HL-60/S4 (cell line): ENCODE measurements at regions not wholly inside any gene's neighbourhood (a gene's known extent, or its start where the extent isn't known, plus 50 kb on each side); places are given as distances from the start of the nearest gene placed in this dataset.

Experiments
- in situ Hi-C: fragments of 300-500 bp; cut with MboI; formaldehyde crosslinking; loops from 2 replicates; pipeline ENCODE4 v1.14.3; 2022; ENCODE audit warnings: low sequenced_read_pairs

DNA sequence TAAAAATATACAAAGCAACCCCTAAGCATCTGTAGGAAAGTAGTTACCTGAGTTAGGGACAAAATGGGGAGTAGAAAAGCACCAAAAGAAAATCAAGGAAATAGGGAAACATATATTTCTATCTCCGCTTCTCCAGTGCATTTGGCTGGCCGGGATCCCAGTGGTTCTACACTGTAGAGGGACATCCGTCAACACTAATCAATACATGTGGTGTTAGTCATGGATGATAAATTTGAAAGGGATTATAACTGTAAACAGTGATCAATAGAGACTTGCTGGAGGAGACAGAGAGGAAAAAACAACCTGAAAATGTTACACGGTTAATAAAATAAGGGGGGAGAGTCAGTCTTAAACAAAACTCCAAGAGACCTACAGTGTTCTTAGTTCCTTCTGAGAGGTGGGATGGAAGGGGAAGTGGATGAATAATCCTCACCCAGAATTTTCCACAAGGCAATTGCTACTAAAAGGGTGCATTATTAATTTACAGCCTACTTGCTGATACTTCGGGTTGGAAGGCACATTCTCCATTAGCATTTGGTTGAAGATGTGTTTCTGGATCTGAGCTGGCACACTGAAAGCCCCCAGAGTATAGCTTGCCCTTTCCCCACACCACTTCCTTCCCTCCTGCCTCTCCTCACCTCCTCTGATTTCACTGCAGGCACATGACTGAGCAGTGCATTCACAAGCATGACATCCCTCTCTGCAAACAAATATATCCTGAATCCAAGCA lies 530.0 kb downstream of the BCL11A start:
- in situ Hi-C loops: no loop called here

DNA sequence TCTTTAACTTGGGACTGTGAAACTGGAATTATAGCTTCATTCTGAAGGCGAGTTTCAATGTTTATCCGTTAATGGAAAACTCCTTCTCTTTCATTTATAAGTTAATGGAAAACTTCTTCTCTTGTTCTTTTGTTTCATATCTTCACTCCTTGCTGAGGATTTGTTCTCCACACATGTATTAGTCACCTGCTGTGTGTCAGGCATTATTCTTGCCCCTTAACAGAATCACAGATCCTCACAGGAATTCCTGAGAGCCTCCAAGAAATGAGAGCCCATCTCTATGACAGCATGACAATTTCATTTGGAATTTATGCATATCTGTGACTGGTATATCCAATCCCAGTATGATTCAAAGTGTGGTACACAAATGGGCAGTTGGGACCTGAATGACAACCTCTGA lies 545.8 kb downstream of the BCL11A start:
- in situ Hi-C loops: no loop called here

DNA sequence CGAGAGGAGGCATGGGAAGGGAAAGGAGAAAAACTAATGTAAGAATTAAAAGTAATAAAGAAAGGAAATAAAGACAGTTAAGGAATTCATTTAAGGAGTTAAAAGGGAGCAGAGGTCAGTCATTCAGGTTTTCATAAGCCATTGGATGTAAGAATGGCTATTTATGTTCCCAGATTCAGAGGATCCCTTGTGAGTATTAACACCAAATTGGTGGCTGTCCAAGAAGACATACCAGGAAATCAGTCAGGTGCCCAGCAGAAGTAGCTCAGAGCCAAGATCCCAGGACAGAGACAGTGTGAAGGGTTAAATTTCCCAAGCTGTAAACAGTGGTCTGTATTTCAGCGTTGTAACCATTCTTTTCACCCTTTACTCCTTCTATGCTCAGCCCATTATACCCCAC lies 550.4 kb downstream of the BCL11A start:
- in situ Hi-C loops: no loop called here

DNA sequence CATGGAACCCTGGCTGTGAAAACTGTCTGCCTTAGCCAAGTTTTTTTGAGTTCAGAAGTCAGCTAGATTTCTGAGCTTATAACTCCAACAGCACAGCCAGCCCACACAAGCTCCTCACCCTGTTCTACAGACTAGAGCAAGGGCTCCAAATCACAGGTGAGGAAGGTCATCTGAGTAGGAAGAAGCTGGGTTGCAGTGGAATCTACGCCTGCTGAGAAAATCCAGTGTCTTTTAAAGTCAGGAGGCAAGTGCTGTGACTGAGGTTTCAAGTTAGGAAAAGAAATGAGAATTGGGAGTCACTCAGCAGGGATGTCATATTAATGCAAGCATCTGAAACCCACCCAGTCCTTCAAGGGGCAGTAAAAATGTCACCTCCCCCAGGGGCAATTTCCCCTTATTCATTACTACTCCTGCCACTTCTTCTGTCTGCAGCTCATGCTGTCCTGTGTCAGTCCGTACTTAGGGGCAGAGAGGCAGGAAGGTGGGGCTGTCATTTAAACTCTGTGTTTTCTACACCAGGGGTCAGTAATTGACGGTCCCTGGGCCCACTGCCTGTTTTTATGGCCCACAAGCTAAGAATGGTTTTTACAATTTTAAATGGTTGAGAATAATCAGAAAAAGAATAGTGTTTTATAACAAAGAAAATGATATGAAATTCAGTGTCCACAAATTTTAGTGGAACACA lies 551.1 kb downstream of the BCL11A start:
- in situ Hi-C loops: no loop called here

DNA sequence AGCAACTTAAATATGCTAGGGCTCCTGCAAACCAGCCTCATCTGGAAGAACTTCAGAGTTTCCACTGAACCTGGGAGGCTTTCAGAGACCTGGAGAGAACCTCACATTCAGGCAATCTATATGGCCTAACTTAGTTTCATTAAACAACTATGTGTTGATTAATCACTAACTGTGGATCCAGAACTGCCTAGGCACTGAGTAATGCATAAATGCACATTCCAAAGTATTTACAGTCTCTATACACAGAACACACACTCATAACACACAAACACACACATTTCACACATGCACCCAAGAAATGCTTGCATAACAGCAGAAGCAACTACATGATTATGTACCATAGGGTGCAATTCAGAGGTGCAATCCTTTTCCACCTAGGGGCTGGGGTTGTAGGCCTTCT lies 552.8 kb downstream of the BCL11A start:
- in situ Hi-C loops: no loop called here

DNA sequence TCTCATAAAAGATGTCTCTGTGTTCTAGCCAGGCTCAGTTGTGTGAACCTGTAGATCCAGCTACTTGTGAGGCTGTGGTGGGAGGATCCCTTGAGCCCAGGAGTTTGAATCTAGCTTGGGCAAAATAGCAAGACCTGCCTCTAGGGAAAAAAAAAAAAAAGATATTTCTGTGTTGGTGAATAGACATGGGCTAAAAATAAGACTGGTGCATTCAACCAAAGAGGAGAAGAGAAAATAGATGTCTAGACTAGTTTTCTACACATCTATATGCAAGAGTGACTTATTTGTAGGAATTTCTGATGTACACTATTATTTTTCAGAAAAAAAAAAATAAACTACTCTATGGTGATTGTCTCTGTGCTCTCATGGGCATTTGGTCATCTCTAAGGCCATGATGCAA lies 555.1 kb downstream of the BCL11A start:
- in situ Hi-C loops: no loop called here

DNA sequence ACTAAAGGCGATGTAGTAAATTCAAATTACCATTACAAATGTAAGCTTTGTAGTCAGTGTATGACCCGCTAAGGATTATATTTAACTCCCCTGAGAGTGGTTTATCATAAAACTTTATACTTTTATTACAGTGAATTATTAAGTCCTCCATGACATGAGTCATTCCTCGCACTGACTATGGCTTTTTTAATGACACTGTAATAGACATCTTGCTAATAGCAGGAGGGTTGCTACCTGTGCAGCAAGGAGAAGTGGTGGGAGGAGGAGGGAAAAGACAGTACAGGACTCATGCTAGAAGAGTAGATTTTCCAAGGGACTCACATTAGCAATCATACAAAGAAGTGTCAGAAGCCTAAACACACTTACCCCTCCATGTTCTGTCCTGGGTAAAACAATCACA lies 556.1 kb downstream of the BCL11A start:
- in situ Hi-C loops: no loop called here

DNA sequence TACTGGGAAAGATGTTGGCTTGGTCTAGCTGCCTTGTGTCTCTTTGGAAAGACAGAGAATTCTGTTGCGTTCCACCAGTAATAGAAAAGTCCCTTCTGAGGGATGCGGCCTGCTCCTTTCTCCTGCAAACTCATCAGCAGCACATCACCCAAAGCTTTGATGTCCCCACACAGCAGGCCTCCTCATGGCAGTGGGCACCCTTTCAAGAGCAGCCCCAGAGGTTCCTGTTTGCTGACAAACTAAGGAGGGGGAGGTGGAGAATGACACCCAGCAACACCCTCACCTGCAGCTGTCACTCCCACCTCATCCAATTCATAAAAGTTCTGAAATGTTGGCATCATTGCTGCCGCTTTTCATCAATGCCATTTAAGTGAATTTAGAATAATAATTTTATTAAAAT lies 556.6 kb downstream of the BCL11A start:
- in situ Hi-C loops: no loop called here

DNA sequence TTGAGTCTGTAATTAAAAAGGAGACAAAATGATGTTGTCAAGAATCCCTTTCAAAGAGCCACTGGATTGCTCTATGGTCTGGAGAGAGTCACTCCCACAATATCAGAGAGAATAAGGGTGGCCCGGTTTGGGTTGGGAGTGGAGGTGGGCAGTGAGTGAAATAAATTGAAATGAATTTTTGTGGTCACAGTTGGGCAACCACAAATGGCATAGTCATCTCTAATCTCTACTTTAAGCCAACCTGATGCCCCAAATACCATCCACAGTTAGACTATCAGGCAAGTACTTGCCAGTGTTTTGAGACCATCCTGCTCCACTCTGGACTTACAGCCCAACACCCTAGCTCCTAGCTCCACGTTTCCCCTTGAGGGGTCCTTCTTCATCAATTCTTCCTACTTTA lies 559.7 kb downstream of the BCL11A start:
- in situ Hi-C loops: no loop called here

DNA sequence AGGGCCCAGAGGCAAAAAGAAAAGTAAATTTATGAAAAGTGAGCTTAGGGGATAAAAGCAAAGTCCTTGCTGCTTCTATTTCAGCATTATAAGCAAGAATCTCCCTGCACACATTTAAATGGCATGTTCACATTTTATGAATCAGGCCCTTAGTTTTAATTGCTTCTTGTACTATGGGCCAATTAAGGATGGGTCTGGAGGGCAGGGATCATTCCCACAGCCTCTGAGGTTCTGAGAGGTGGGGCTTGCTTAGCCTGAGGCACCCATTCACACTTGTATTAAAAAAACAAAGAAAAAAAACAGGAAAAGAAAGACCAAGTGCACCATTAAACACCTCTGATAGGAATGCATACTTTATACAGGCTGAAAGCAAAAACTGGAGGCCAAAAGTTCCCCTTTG lies 565.1 kb downstream of the BCL11A start:
- in situ Hi-C loops: no loop called here

DNA sequence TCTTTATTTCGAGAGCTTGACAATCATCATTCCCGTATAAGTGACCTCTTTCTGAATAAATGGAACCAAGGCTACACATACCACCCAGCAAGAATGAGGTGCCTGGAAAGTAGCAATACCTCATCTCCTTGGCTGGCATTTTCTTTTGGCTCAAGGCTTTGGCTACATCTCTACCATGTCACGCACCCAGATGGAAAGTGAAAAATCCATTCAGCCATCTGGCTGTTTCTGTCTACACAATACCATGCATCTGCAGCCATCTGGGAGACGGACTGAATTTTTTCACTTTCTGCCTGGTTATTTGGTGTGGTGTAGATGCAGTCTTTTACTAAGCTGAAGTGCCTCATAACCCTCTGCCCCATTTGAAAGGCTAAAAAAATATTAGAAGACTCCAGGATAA lies 566.9 kb downstream of the BCL11A start:
- in situ Hi-C loops: no loop called here

DNA sequence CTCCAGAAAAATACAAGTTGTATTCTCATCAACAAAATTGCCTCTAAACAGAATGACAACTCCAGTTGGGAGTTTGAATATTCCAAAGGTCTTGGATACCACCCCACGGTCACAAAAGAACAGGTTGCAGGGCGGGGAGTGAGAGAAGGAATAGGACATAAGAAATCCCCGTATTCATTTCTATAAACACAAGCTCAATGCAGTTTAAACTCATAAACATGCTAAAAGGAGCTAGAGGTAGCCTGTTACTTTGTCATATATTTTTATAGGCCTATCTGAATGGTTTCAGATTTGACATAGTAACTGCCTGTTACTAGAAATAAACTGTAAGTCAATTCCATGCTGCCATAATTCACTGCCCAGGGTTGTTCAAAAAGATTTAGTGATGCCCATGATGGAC lies 567.5 kb downstream of the BCL11A start:
- in situ Hi-C loops: no loop called here

DNA sequence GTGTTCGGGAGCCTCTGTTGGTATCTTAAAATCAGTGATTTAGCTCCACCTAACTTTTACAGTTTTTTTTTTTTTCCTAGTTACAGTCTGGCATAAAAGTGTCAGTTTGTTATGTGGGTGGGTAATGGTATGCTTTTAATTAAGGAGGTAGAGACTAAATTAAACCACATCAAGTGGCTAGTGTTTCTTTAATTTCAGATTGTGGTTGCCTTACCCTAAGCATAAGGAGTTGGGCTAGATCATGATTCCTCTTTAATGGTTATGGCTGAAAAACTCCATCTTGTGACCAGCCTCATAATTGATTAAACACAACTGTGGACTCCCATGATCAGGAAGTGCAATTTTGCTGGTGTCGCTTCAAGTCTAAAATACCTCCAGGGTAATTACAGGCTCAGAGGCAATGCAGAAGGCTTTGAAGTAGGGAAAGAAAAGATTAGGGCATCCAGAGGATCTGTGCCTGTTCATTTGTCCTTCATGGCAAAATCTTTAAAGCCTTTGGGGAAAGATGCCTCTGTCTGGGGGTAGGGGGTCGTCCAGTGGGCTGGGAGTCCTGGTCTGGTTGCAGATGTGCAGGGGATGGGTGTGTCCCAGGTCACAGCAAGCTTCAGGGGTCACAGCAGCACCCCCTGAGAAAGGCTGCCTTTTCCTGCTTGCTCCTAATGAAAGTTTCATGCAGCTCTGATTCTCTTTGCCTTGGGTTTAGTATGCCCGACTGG lies 579.2 kb downstream of the BCL11A start:
- in situ Hi-C loops: no loop called here

DNA sequence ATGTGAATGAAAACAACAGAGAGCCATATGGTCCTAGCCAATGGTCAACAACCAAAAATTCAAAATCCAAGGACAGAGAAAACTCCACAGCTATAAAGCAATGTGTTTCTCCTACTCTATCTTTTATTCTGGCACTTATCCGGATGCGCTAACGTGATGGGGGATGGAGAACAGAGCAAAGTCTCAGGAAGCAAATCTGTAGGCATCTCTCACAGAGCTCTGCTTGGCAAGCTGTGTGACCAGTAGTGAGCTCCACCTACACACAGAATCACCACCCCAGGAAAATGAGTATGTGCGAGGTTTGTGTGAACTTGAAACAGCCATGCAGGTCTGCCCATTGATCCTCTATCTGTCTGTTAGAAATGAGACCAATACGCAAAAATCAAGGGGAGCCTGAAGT lies 584.3 kb downstream of the BCL11A start:
- in situ Hi-C loops: no loop called here

DNA sequence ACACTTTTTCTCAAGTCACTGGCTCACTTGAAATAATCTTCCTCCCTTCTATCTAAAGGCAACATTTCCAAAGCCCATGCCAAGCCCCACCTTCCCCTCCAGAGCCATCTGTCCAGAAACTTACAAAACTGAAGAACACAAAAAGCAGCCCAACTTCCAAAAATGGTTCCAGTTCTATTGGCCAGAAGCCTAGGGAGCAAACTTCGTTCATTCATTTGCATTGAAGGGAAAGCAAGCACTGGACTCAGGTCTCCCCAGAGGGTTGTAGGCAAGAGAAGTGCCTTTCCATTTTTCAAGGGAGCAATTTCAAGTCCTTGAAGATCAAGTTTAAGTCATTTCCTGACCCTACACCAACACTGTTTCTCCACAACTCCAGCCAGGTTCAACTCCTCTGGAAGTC lies 585.0 kb downstream of the BCL11A start:
- in situ Hi-C loops: no loop called here

DNA sequence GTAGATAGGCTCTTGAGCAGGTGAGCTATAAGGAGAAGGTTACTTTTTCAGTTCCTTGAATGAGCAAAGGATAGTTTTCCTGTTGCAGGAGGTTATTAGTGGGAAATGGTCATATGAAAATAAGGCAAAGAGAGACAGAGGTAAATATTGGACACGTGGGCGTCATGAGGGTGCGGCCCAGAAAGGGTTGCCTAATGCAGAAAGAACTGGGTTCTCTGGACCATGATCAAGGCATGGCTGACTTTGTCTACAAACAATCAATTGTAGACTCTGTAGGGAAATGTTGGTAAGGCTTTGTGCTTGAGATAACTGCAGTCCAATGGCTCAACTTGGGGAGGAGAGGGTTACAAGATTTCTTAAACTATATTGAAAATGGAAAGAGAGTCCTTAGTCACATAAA lies 585.8 kb downstream of the BCL11A start:
- in situ Hi-C loops: no loop called here

DNA sequence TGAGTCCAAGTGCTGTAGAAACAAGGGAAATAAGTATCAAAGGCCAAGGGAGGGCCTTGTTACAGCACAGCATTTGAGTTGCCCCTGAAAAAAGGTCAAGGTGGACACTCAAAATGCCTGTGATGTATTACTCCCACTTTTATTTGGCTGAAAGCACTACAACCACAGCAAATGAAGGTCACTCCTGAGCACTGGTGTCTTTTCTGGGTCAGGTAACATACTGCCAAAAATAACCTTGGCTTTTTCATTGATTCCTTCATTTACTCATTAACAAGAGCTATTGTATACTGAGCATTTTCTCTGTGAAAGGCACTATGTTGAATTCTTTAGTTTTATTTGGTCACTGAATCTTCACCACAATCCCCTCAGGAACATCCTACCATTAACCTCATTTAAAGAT lies 590.3 kb downstream of the BCL11A start:
- in situ Hi-C loops: no loop called here

DNA sequence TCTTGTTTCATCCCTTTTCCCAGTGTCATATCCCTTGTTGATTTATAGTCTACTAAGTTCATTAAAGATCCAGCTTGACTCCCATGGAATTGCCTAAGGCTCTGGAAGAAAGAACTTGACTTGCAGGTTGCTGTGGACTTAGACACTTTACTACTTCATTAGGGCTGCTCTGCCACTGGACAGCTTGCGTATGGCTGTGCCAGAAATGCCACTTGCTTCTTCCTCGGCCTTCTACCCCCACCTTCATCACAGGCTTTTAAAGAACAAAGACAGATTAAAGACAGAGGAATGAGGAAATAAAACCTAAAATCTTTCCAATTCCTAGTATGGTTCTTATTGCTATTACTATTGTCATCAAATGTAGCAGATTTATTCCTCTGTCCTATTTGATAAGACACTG lies 591.7 kb downstream of the BCL11A start:
- in situ Hi-C loops: no loop called here

DNA sequence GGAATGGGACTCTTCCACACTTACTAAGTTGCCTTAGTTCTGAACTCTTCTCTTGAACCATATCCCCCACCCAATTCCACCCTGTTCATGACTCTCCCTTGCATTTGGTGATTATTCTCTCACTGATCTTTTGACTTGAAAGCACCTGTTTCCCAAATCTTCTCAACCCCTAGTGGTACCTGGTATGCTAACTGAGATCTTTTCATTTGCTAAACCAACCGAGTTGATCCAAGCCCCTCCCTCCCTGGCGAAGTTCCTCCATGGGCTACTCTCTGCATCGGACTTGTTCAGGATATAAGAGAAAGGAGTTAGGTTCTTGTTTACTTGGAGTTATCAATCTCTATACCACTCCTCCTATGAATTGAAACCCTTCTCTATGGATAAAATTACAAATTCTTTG lies 593.5 kb downstream of the BCL11A start:
- in situ Hi-C loops: no loop called here

DNA sequence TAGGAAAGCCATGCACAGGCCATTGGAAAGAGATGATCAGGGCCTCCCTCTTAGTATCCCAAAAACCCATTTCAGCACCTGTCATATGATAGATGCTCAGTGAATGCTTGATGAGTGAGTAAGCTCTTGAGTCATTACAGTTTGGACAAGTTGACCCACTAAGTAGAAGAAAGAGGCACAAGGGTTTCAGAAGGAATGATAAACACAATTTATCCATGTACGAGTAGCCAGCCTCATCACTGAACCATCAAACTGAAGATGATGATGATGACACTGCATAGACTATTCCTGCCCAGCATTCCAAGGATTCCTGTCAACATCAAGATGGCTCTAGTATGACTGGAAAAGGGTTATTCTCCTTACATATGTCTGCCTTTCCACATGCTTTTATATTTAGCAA lies 596.0 kb downstream of the BCL11A start:
- in situ Hi-C loops: no loop called here

DNA sequence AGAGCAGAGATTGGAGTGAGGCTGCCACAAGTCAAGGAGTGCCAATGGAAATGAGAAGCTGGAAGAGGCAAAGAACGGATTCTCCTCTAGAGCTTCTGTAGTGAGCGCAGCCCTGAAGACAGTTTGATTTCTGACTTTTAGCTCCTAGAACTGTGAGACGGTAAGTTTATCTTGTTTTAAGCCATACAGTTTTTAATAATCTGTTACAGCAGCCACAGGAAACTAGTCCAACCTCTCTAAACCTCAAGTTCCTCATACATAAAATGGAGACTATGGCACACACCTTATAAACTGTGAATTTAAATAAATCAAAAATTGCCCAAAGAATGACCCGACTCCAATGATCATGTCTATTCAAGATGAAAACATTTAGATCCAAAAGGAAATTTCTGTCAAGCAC lies 596.5 kb downstream of the BCL11A start:
- in situ Hi-C loops: no loop called here

DNA sequence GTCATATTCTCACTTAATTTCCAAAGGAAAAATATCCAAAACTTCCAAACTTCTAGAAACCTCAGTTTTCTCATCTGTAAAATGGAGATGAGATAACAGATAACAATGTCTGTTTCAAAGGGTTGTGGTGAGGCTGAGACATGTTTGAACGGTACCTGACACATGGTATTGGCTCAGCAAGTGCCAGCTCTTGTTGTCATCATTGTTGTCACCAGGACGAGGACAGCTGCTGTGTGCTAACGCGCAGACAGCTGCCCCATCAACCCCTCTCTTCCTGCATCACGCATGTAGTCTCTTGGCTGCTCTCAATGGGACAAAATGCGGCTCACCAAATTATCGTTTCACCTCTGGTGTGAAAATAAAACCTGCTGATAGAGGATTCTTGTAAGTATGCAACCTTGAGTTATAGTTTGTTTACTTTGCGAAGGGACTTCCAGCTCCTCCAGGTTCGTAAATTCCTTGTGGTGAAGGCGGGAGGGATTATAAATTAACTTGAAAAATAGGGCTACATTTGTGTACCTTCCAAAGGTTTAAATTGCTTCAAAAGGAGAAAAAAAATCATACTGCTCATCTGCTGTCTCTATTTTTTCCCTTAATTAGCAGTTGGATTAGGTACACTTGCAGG lies 605.4 kb downstream of the BCL11A start:
- in situ Hi-C loops: no loop called here
